ENCODE measurements at regions not wholly inside any gene's neighbourhood (a gene's known extent, or its start where the extent isn't known, plus 50 kb on each side); places are given as distances from the start of the nearest gene placed in this dataset.

DNA sequence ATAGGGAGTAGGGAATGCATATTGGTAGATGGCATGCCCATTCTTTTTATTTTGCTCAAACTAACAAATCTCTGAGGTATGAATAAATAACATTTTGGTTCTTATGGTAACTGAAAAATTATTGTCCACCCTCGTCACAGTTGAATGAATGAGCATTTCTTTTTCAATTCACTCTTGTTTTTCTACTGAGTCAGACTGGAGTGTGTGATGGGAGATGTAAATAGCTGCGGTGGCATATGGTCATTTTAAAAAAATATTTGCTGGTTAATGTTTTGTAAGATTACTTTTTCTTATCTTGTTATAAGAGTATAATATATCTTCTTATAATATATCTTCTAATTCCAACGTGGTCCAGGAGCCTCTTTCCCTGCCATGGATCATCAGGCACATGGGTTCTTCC lies 586.5 kb downstream of the SLITRK5 start:
- Histone ChIP-seq H3K79me2 (ENCODE audit: insufficient read depth, low read length) (no peaks in the 10 kb centered on the region), H3K9me2 (ENCODE audit: insufficient read depth) (no peaks in the 10 kb centered on the region), H3K9ac (ENCODE audit: low read length) (no peak overlapping the region), H3K27ac (ENCODE audit: low read depth, low read length) (no peak overlapping the region), H2AFZ (ENCODE audit: low read depth, low read length, poor library complexity, severe bottlenecking) (no peak overlapping the region), H3K27me3 (ENCODE audit: insufficient read depth, low read length) (no peaks in the 10 kb centered on the region), H3K4me3 (replicated peaks in 1 of 2; ENCODE audit: low read depth in 1 of 2, low read length in 2 of 2) (no peak overlapping the region), H4K20me1 (ENCODE audit: insufficient read depth) (no peaks in the 10 kb centered on the region), H3K4me1 (ENCODE audit: control insufficient read depth in 1 of 2, insufficient read depth in 2 of 2, low read length in 2 of 2) (no peaks in the 10 kb centered on the region), H3K4me2 (ENCODE audit: low read length) (no peak overlapping the region), H3K36me3 (ENCODE audit: control insufficient read depth in 1 of 2, insufficient read depth in 2 of 2, low read length in 2 of 2) (no peaks in the 10 kb centered on the region), H3K9me3 (ENCODE audit: control insufficient read depth in 1 of 2, insufficient read depth in 1 of 2, low read depth in 1 of 2, low read length in 2 of 2) (no peaks in the 10 kb centered on the region)
- RAD21 ChIA-PET (ENCODE audit: low non-redundant PET in 1 of 2, low total read pairs in 2 of 2, uncharacterized antibody in 2 of 2, unreplicated experiment in 2 of 2), result no interaction called here
- CTCF ChIA-PET, result no interaction called here
- no peak for DNase-seq (ENCODE audit: low read depth, low spot score)
- no peak for ATAC-seq
- no TSS peak for BruUV-seq (replicated peaks)
- intact Hi-C loops (cut with micrococcal nuclease), result no loop called here
- POLR2A ChIA-PET, result no interaction called here
- no peak for TF ChIP-seq CBX3 (IDR thresholded peaks at IDR 0.05; ENCODE audit: low read depth)
- no peak for TF ChIP-seq TCF7L2 (IDR thresholded peaks at IDR 0.05; ENCODE audit: borderline replicate concordance, extremely low read depth, insufficient read depth, insufficient read length)
- TF ChIP-seq, protein P1, sequence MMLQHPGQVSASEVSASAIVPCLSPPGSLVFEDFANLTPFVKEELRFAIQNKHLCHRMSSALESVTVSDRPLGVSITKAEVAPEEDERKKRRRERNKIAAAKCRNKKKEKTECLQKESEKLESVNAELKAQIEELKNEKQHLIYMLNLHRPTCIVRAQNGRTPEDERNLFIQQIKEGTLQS (IDR thresholded peaks at IDR 0.05), result no peak

DNA sequence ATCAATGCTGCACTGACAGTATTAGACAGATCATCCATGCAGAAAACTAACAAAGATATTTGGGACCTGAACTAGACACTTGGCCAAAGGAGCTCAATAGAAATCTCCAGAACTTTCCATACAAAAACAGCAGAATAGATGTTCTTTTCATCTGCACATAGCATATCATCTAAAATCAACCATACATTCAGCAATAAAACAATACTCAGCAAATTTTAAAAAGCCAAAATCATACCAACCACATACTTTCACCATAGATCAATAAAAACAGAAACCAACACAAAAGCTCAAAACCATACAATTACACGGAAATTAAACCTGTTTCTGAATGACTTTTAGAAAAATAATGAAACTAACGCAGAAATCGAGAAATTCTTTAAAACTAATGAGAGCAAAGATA lies 592.6 kb downstream of the SLITRK5 start:
- Histone ChIP-seq H3K4me3 (replicated peaks in 1 of 2; ENCODE audit: low read depth in 1 of 2, low read length in 2 of 2) (no peak overlapping the region), H3K4me2 (ENCODE audit: low read length) (no peak overlapping the region), H4K20me1 (ENCODE audit: insufficient read depth) (no peaks in the 10 kb centered on the region), H3K9me3 (ENCODE audit: control insufficient read depth in 1 of 2, insufficient read depth in 1 of 2, low read depth in 1 of 2, low read length in 2 of 2) (peaks cover 0 to 3% of the 10 kb centered on the region in 2 experiments; a peak in 1 of 4 replicates), H3K36me3 (ENCODE audit: control insufficient read depth in 1 of 2, insufficient read depth in 2 of 2, low read length in 2 of 2) (no peaks in the 10 kb centered on the region), H3K27ac (ENCODE audit: low read depth, low read length) (no peak overlapping the region), H3K9ac (ENCODE audit: low read length) (no peak overlapping the region), H3K9me2 (ENCODE audit: insufficient read depth) (no peaks in the 10 kb centered on the region), H3K79me2 (ENCODE audit: insufficient read depth, low read length) (no peaks in the 10 kb centered on the region), H3K27me3 (ENCODE audit: insufficient read depth, low read length) (no peaks in the 10 kb centered on the region), H2AFZ (ENCODE audit: low read depth, low read length, poor library complexity, severe bottlenecking) (no peak overlapping the region), H3K4me1 (ENCODE audit: control insufficient read depth in 1 of 2, insufficient read depth in 2 of 2, low read length in 2 of 2) (no peaks in the 10 kb centered on the region)
- no TSS peak for BruUV-seq (replicated peaks)
- intact Hi-C loops (cut with micrococcal nuclease), result no loop called here
- TF ChIP-seq ZFX (IDR thresholded peaks at IDR 0.05), result no peak
- no peak for TF ChIP-seq TCF7L2 (IDR thresholded peaks at IDR 0.05; ENCODE audit: borderline replicate concordance, extremely low read depth, insufficient read depth, insufficient read length)
- TF ChIP-seq, protein P2, sequence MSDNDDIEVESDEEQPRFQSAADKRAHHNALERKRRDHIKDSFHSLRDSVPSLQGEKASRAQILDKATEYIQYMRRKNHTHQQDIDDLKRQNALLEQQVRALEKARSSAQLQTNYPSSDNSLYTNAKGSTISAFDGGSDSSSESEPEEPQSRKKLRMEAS (IDR thresholded peaks at IDR 0.05), result no peak
- no peak for TF ChIP-seq EZH2phosphoT487 (IDR thresholded peaks at IDR 0.05; ENCODE audit: borderline replicate concordance)
- TF ChIP-seq, protein P3, sequence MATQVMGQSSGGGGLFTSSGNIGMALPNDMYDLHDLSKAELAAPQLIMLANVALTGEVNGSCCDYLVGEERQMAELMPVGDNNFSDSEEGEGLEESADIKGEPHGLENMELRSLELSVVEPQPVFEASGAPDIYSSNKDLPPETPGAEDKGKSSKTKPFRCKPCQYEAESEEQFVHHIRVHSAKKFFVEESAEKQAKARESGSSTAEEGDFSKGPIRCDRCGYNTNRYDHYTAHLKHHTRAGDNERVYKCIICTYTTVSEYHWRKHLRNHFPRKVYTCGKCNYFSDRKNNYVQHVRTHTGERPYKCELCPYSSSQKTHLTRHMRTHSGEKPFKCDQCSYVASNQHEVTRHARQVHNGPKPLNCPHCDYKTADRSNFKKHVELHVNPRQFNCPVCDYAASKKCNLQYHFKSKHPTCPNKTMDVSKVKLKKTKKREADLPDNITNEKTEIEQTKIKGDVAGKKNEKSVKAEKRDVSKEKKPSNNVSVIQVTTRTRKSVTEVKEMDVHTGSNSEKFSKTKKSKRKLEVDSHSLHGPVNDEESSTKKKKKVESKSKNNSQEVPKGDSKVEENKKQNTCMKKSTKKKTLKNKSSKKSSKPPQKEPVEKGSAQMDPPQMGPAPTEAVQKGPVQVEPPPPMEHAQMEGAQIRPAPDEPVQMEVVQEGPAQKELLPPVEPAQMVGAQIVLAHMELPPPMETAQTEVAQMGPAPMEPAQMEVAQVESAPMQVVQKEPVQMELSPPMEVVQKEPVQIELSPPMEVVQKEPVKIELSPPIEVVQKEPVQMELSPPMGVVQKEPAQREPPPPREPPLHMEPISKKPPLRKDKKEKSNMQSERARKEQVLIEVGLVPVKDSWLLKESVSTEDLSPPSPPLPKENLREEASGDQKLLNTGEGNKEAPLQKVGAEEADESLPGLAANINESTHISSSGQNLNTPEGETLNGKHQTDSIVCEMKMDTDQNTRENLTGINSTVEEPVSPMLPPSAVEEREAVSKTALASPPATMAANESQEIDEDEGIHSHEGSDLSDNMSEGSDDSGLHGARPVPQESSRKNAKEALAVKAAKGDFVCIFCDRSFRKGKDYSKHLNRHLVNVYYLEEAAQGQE (IDR thresholded peaks at IDR 0.05; ENCODE audit: low read depth), result no peak
- no peak for TF ChIP-seq FOSL1 (IDR thresholded peaks at IDR 0.05; ENCODE audit: low read depth)
- no peak for TF ChIP-seq RAD21 (IDR thresholded peaks at IDR 0.05; ENCODE audit: low read depth)
- TF ChIP-seq, protein P4, sequence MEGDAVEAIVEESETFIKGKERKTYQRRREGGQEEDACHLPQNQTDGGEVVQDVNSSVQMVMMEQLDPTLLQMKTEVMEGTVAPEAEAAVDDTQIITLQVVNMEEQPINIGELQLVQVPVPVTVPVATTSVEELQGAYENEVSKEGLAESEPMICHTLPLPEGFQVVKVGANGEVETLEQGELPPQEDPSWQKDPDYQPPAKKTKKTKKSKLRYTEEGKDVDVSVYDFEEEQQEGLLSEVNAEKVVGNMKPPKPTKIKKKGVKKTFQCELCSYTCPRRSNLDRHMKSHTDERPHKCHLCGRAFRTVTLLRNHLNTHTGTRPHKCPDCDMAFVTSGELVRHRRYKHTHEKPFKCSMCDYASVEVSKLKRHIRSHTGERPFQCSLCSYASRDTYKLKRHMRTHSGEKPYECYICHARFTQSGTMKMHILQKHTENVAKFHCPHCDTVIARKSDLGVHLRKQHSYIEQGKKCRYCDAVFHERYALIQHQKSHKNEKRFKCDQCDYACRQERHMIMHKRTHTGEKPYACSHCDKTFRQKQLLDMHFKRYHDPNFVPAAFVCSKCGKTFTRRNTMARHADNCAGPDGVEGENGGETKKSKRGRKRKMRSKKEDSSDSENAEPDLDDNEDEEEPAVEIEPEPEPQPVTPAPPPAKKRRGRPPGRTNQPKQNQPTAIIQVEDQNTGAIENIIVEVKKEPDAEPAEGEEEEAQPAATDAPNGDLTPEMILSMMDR (IDR thresholded peaks at IDR 0.05 in 2 of 3, conservative IDR thresholded peaks at IDR 0.05 in 1 of 3; ENCODE audit: borderline replicate concordance in 1 of 3, insufficient read depth in 1 of 3, low read depth in 2 of 3, low read length in 2 of 3), result no peak
- no peak for TF ChIP-seq ZNF274 (IDR thresholded peaks at IDR 0.05; ENCODE audit: low read depth, low read length)
- TF ChIP-seq POLR2AphosphoS5 (IDR thresholded peaks at IDR 0.05; ENCODE audit: low read depth, low read length), result no peak
- no peak for ATAC-seq
- ChIA-PET CTCF (no interaction called here), POLR2A (no interaction called here), RAD21 (ENCODE audit: low non-redundant PET in 1 of 2, low total read pairs in 2 of 2, uncharacterized antibody in 2 of 2, unreplicated experiment in 2 of 2) (no interaction called here)
- DNase-seq (ENCODE audit: low read depth, low spot score), result no peak

Measured in HCT116 (cell line).